ENCODE measurements at regions not wholly inside any gene's neighbourhood (a gene's known extent, or its start where the extent isn't known, plus 50 kb on each side); places are given as distances from the start of the nearest gene placed in this dataset.

GRCh38 chr3:145727476-145727875 is 433.5 kb downstream of the PLOD2 start:
- Mint-ChIP-seq H3K27ac (no peak overlapping the region), H3K9me3 (peaks cover 2% of the 10 kb centered on the region), H3K27me3 (no peaks in the 10 kb centered on the region), H3K4me3 (no peak overlapping the region), H3K36me3 (no peaks in the 10 kb centered on the region), H3K4me1 (no peaks in the 10 kb centered on the region)
- DNase-seq (ENCODE audit: low spot score in 2 of 2): no peak
- no peak for ATAC-seq (ENCODE audit: low read depth)

GRCh38 chr3:145735631-145736030 is 425.4 kb downstream of the PLOD2 start:
- H3K4me3 Mint-ChIP-seq: no peak overlapping the region
- ATAC-seq (ENCODE audit: low read depth): no peak
- no peaks in the 10 kb centered on the region for H3K4me1 Mint-ChIP-seq
- peaks cover 3% of the 10 kb centered on the region for H3K9me3 Mint-ChIP-seq
- no peak overlapping the region for H3K27ac Mint-ChIP-seq
- H3K27me3 Mint-ChIP-seq: no peaks in the 10 kb centered on the region
- no peaks in the 10 kb centered on the region for H3K36me3 Mint-ChIP-seq
- DNase-seq (ENCODE audit: low spot score in 2 of 2): no peak

- no peak for ATAC-seq (ENCODE audit: low read depth)
- no peaks in the 10 kb centered on the region for H3K4me1 Mint-ChIP-seq
- no peak overlapping the region for H3K4me3 Mint-ChIP-seq
- no peak overlapping the region for H3K27ac Mint-ChIP-seq
- H3K27me3 Mint-ChIP-seq: no peaks in the 10 kb centered on the region
- peaks cover 1% of the 10 kb centered on the region for H3K9me3 Mint-ChIP-seq
- H3K36me3 Mint-ChIP-seq: no peaks in the 10 kb centered on the region
- DNase-seq (ENCODE audit: low spot score in 2 of 2): no peak
These were observed 423.0 kb downstream of the PLOD2 start for GRCh38 chr3:145737952-145738351.

- no peaks in the 10 kb centered on the region for H3K36me3 Mint-ChIP-seq
- no peak overlapping the region for H3K27ac Mint-ChIP-seq
- H3K9me3 Mint-ChIP-seq: peaks cover 4% of the 10 kb centered on the region
- ATAC-seq (ENCODE audit: low read depth) (no peak), DNase-seq (ENCODE audit: low spot score in 2 of 2) (no peak)
- H3K4me1 Mint-ChIP-seq: no peaks in the 10 kb centered on the region
- H3K4me3 Mint-ChIP-seq: no peak overlapping the region
- no peaks in the 10 kb centered on the region for H3K27me3 Mint-ChIP-seq
These were observed 421.1 kb downstream of the PLOD2 start for GRCh38 chr3:145739926-145740325.

- Mint-ChIP-seq H3K4me3 (no peak overlapping the region), H3K9me3 (peaks cover 7% of the 10 kb centered on the region)
- no peak for ATAC-seq (ENCODE audit: low read depth)
These were observed 410.3 kb downstream of the PLOD2 start for GRCh38 chr3:145750657-145751056.

GRCh38 chr3:145752576-145752975 is 408.4 kb downstream of the PLOD2 start:
- H3K9me3 Mint-ChIP-seq: peaks cover 5% of the 10 kb centered on the region
- H3K4me1 Mint-ChIP-seq: no peaks in the 10 kb centered on the region
- H3K36me3 Mint-ChIP-seq: no peaks in the 10 kb centered on the region
- no peak overlapping the region for H3K27ac Mint-ChIP-seq
- DNase-seq (ENCODE audit: low spot score in 2 of 2) (no peak), ATAC-seq (ENCODE audit: low read depth) (no peak)
- no peaks in the 10 kb centered on the region for H3K27me3 Mint-ChIP-seq
- no peak overlapping the region for H3K4me3 Mint-ChIP-seq

More at GRCh38 chr3:145750657-145751056, 410.3 kb downstream of the PLOD2 start:
- Mint-ChIP-seq H3K27ac (no peak overlapping the region), H3K27me3 (no peaks in the 10 kb centered on the region), H3K36me3 (no peaks in the 10 kb centered on the region), H3K4me1 (no peaks in the 10 kb centered on the region)
- DNase-seq (ENCODE audit: low spot score in 2 of 2): no peak

GRCh38 chr3:145754605-145755289 is 406.2 kb downstream of the PLOD2 start:
- H3K27ac Mint-ChIP-seq: no peak overlapping the region
- H3K4me3 Mint-ChIP-seq: no peak overlapping the region
- H3K9me3 Mint-ChIP-seq: peaks cover 1% of the 10 kb centered on the region
- no peak for DNase-seq (ENCODE audit: low spot score in 2 of 2)
- H3K27me3 Mint-ChIP-seq: no peaks in the 10 kb centered on the region
- no peaks in the 10 kb centered on the region for H3K4me1 Mint-ChIP-seq
- ATAC-seq (ENCODE audit: low read depth): no peak
- H3K36me3 Mint-ChIP-seq: no peaks in the 10 kb centered on the region

- H3K4me3 Mint-ChIP-seq: no peak overlapping the region
- ATAC-seq (ENCODE audit: low read depth) (no peak), DNase-seq (ENCODE audit: low spot score in 2 of 2) (no peak)
- no peaks in the 10 kb centered on the region for H3K4me1 Mint-ChIP-seq
- H3K27me3 Mint-ChIP-seq: no peaks in the 10 kb centered on the region
- H3K27ac Mint-ChIP-seq: no peak overlapping the region
- H3K36me3 Mint-ChIP-seq: no peaks in the 10 kb centered on the region
- no peaks in the 10 kb centered on the region for H3K9me3 Mint-ChIP-seq
These were observed 400.9 kb downstream of the PLOD2 start for GRCh38 chr3:145760036-145760435.

GRCh38 chr3:145767909-145768308 is 393.1 kb downstream of the PLOD2 start:
- no peak overlapping the region for H3K27ac Mint-ChIP-seq
- ATAC-seq (ENCODE audit: low read depth): no peak

GRCh38 chr3:145776782-145777408 is 384.1 kb downstream of the PLOD2 start:
- H3K27me3 Mint-ChIP-seq: peaks cover 2% of the 10 kb centered on the region
- DNase-seq (ENCODE audit: low spot score in 2 of 2): no peak

More at GRCh38 chr3:145767909-145768308, 393.1 kb downstream of the PLOD2 start:
- H3K4me3 Mint-ChIP-seq: no peak overlapping the region
- H3K9me3 Mint-ChIP-seq: no peaks in the 10 kb centered on the region
- no peaks in the 10 kb centered on the region for H3K4me1 Mint-ChIP-seq
- no peaks in the 10 kb centered on the region for H3K36me3 Mint-ChIP-seq
- DNase-seq (ENCODE audit: low spot score in 2 of 2): no peak
- H3K27me3 Mint-ChIP-seq: no peaks in the 10 kb centered on the region

GRCh38 chr3:145780301-145780700 is 380.7 kb downstream of the PLOD2 start:
- Mint-ChIP-seq H3K4me1 (no peaks in the 10 kb centered on the region), H3K4me3 (no peak overlapping the region), H3K27me3 (peaks cover 2% of the 10 kb centered on the region), H3K36me3 (no peaks in the 10 kb centered on the region), H3K9me3 (peaks cover 5% of the 10 kb centered on the region), H3K27ac (no peak overlapping the region)
- ATAC-seq (ENCODE audit: low read depth) (no peak), DNase-seq (ENCODE audit: low spot score in 2 of 2) (no peak)

More at GRCh38 chr3:145776782-145777408, 384.1 kb downstream of the PLOD2 start:
- H3K4me3 Mint-ChIP-seq: no peak overlapping the region
- ATAC-seq (ENCODE audit: low read depth): no peak
- H3K9me3 Mint-ChIP-seq: peaks cover 3% of the 10 kb centered on the region
- H3K27ac Mint-ChIP-seq: no peak overlapping the region
- H3K36me3 Mint-ChIP-seq: no peaks in the 10 kb centered on the region
- no peaks in the 10 kb centered on the region for H3K4me1 Mint-ChIP-seq

GRCh38 chr3:145785668-145786067 is 375.3 kb downstream of the PLOD2 start:
- Mint-ChIP-seq H3K36me3 (no peaks in the 10 kb centered on the region), H3K27ac (no peak overlapping the region), H3K9me3 (peaks cover 5% of the 10 kb centered on the region), H3K27me3 (no peaks in the 10 kb centered on the region), H3K4me3 (no peak overlapping the region), H3K4me1 (no peaks in the 10 kb centered on the region)
- ATAC-seq (ENCODE audit: low read depth): no peak
- no peak for DNase-seq (ENCODE audit: low spot score in 2 of 2)

GRCh38 chr3:145798007-145798406 is 363.0 kb downstream of the PLOD2 start:
- ATAC-seq (ENCODE audit: low read depth): no peak
- Mint-ChIP-seq H3K9me3 (peaks cover 9% of the 10 kb centered on the region), H3K36me3 (peaks cover 3% of the 10 kb centered on the region), H3K27me3 (no peaks in the 10 kb centered on the region), H3K4me3 (no peak overlapping the region), H3K27ac (no peak overlapping the region), H3K4me1 (no peaks in the 10 kb centered on the region)
- no peak for DNase-seq (ENCODE audit: low spot score in 2 of 2)

- DNase-seq (ENCODE audit: low spot score in 2 of 2): no peak
- Mint-ChIP-seq H3K27ac (no peak overlapping the region), H3K36me3 (peaks cover 3% of the 10 kb centered on the region), H3K27me3 (no peaks in the 10 kb centered on the region), H3K4me1 (no peaks in the 10 kb centered on the region), H3K9me3 (peaks cover 6% of the 10 kb centered on the region), H3K4me3 (no peak overlapping the region)
- no peak for ATAC-seq (ENCODE audit: low read depth)
These were observed 362.1 kb downstream of the PLOD2 start for GRCh38 chr3:145798696-145799537.
